Astrocyte of the hippocampus (primary cell): ENCODE measurements at regions not wholly inside any gene's neighbourhood (a gene's known extent, or its start where the extent isn't known, plus 50 kb on each side); places are given as distances from the start of the nearest gene placed in this dataset.
"Not testable (repeated sequence)": the region's sequence is repeated elsewhere in the genome, so short reads cannot be mapped to it uniquely, and the experiment has no call there.

ENCODE experiments used
- DNase-seq: peaks from one replicate; pipeline ENCODE4 v3.0.0; 2011; ENCODE audit warnings: low read depth, low spot score

DNA sequence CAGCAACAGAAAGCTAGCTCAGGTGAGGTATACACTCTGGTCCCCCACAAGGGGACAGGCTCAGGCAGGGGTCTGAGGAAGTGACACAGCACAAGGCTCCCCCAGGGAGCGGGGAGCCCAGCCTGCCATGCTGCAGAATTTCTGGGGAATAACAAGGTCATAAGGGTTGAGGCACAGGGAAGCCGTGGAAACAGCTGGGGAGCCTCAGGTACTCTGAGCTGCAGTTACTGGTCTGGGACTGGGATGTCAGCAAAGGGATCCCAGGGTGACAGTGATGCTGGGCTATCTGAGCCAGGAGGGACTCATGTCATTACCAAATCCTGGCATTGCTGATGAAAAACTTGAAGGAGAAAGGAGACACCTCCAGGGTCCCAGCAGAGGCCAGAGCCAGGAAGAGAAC, 64.4 kb upstream of the NANOS1 start:
- DNase-seq = no peak

DNA sequence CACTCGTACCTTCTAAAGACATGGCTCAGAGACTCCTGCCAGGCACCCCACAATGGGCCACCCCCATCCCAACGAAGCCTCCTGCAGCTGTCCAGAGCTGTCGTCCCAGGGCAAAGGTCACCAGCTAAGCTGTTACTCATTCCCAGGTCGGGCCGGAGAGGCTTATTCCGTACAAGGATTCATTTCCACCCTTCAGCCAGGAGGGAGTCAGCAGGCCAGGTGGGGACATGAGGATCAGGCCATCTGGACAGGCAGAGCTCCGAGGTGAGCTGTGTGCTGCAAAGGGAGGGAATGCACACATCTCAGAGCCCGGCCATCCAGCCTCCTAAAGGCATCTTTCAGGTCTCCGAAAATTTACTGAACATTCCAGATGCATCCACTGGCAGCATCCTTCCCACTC, 63.9 kb upstream of the NANOS1 start:
- DNase-seq = no peak

GRCh38 chr10:118966076-118966849, 63.3 kb upstream of the NANOS1 start:
- no peak for DNase-seq

GRCh38 chr10:118966850-118967125, 62.7 kb upstream of the NANOS1 start:
- no peak for DNase-seq

DNA sequence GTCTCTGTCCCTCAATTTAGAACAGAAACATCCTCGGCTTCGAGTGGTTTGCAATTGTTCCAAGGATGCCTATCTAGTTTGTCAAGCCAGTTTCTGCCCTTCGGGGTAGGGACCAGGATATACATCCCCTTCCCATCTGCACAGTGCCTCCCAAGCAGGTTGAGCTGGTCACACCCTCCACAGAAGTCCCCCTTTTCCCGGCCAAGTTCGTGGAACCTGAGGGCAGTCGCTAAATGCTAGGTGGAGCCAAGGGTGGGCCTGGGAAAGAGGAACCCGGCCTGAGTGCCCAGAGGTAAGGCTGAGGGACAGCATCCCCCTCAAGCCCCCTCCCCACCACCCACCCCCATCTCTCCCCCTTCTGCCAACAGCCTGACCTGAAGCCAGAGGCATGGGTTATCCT, 62.4 kb upstream of the NANOS1 start:
- DNase-seq = no peak

DNA sequence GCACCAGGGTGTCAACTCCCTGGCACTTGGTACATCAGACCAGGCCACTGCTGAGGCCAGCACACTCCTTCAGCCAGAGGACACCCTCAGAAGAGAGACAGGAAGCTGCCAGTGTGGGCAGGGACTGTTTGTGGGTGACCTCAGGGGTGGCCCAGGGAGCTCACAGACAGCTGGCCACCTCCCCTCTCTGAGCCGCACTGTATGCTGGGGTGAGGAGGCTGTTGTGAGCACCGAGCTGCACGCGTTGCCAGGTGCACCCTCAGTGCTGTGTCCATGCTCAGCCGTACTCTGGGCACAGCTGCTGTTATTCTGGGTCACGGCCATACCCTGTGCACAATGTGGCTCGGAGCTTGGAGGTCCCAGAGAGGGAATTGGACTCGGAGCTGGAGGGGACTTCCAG, 61.5 kb upstream of the NANOS1 start:
- no peak for DNase-seq

DNA sequence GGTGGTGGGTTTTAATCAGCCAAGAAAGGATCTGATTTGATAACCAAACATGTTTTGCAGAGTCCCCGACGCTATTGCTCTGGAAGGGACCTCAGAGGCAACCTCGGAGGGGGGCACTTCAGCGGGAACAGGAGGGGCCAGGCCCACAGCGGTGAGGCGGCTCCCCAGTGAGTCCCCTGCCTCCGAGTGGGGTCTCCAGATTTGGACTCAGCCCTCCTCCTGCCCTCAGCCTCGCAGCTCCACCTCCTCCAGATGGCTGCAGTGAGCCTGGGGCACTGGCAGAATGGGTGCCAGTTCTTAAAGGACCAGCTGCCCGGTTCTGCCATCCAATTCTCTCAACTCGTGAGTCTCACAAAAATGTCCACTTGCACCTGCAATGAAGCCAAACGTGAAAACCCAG, 61.0 kb upstream of the NANOS1 start:
- no peak for DNase-seq

- no peak for DNase-seq
These were observed 60.5 kb upstream of the NANOS1 start for GRCh38 chr10:118969014-118969413.

DNA sequence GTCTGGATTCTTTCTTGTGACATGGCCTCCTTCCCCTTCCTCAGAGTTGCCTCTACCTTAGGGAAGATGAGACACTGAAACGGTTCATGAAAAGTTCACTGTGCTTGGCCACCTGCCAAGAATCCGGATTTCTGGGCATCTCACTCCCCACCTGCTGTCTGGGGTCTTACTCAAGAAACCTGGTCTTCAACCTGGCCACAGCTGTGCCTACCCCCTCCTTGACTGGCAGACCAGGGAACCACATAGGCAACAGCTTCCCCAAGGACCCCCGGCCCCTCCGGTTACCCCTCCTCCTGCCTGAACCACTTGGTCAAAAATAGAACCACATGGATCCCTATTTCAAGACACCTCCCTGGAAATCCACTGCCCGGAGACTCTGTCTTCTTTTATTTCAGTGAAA, 58.7 kb upstream of the NANOS1 start:
- DNase-seq = no peak

GRCh38 chr10:118971187-118971586, 58.3 kb upstream of the NANOS1 start:
- DNase-seq = no peak

- DNase-seq = no peak
These were observed 57.6 kb upstream of the NANOS1 start for GRCh38 chr10:118971876-118972275.

GRCh38 chr10:118973744-118974143, 55.8 kb upstream of the NANOS1 start:
- no peak for DNase-seq

DNA sequence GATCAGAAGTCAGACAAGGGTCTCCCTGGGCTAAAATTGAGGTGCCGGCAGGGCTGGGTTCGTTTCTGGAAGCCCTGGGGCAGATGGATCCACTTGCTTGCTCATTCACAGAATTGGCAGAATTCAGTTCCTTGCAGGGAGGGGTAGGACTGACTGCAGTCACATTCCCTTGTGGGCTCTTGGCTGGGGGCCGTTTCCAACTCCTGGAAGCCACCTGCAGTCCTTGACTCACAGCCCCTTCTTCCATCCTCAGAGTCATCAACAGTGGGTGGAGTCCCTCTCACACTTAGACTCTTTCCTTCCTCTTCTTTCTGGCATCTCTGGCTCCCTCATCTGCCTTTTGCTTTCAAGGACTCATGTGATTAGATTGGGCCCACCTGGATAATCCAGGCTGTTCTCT, 54.6 kb upstream of the NANOS1 start:
- no peak for DNase-seq

DNA sequence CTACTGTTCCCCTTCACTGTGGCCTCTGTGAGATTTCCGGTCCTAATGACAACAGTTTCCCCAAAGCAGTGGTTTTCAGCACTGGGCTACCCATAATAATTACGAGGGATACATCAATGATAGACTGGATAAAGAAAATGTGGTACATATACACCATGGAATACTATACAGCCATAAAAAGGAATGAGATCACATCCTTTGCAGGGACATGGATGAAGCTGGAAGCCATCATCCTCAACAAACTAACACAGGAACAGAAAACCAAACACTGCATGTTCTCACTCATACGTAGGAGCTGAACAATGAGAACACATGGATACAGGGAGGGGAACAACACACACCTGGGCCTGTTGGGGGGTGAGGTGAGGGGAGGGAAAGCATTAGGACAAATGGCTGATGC, 53.3 kb upstream of the NANOS1 start:
- not testable (repeated sequence) for DNase-seq

DNA sequence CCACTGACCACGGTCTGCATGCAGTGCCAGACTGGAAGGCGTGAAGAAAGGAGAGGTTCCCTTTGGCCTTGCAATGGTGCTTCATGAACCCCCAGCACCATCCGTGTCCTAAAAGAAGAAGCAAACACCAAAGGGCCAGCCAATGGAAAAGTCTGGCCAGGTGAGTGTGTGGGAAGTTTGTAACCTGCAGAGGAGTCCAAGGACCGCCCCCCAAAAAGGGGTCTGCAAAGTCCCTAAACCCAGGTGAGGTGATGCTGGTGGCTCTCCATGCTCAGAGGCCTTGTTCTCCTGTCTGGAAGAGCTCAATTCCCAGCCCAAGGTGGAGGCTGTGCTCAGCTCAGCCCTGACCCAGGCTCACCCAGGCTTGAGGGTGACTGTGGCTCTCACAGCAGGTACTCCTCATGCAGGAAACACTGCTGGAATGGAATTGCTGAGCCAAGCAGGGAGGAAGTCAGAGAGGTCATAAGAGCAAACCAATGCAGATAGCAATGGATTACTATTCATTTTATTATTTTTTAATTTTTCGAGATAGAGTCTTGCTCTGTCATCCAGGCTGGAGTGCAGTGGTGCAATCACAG, 52.4 kb upstream of the NANOS1 start:
- DNase-seq = no peak

DNA sequence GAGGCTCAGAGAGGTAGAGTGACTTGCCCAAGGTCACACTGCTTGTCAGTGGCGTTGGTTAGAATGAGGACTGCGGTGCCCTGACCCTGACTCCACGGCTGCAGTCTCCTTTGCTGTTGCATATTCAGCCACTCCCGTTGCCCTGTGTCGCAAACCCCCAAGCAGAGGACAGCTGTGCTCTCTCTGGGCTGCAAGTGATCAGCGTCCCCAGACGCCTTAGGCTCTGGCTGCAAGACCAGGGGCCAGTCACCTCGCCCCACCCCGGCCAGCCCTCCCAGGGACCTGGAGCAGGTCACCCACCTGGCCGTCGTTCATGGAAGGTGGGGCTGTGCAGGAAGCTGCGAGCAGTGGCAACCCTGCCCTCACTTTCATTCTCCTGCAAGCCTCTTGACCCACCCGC, 51.7 kb upstream of the NANOS1 start:
- no peak for DNase-seq

- no peak for DNase-seq
These were observed 51.1 kb upstream of the NANOS1 start for GRCh38 chr10:118978316-118978997.

- DNase-seq = no peak
These were observed 50.5 kb upstream of the NANOS1 start for GRCh38 chr10:118978998-118979350.

GRCh38 chr10:118979661-118980060, 49.9 kb upstream of the NANOS1 start:
- DNase-seq = no peak
